HG03175 (cell line): ENCODE measurements at regions not wholly inside any gene's neighbourhood (a gene's known extent, or its start where the extent isn't known, plus 50 kb on each side); places are given as distances from the start of the nearest gene placed in this dataset.

Source experiments
- ATAC-seq: cut with Tn5 transposase; IDR thresholded peaks from one replicate; pipeline ENCODE4 v1.9.1; 2021; ENCODE audit warnings: mild to moderate bottlenecking, moderate library complexity; ENCODE audit not compliant: unreplicated experiment

DNA sequence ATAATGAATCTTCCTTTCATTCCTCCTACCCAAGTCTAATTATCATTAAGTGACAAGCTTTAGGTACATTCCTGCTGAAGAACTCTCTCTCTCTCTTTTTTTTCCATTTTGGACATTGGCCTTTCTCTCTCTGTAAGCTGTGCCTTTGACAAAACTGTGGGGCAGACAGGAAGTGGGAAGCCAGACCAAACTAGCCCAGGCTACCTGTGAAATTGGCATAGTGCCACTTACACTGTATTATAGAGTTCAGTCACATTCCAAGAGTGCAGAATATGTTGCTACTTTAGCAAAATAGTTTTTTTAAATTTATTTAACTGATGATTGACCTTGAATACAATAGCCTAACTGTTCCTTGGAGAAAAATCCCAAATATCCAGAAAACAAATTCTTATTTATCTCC, 381.5 kb upstream of the ETAA1 start:
- no peak for ATAC-seq

DNA sequence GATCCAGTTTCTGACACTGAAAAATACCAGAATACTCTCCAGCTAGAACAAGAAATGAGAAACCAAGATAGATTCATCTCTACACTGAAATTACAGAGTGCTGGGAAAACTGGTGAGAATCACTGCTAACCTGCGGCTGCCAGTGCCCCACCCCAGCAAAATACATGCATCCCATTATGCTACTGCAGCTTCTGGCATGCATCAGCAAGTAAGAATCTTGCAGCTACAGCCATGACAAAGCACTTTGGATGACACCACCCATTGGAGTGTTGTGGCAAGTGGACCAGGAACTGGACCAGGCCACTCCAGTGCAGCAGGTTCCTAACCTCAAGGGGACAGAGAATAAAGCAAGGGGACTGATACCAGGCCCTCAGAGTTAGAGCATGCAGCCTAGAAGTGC, 378.8 kb upstream of the ETAA1 start:
- no peak for ATAC-seq

DNA sequence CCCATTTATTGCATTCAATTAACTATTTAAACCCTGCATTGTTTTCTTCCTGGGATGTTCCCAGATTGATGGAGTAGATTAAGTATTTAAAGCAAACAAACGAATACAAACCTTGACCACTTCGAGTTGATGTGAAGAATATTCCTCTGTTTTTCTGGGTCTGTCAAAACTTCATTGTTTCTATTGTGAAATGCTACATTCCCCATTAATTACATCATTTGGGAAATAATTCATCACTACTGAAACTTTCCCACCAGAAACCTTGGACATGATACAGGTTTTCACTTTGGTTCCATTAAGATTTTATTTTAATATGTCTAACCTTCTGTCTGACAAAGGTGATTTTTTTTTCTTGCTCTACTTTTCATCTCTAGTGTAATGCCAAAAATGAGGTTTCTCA, 365.1 kb upstream of the ETAA1 start:
- ATAC-seq = no peak

DNA sequence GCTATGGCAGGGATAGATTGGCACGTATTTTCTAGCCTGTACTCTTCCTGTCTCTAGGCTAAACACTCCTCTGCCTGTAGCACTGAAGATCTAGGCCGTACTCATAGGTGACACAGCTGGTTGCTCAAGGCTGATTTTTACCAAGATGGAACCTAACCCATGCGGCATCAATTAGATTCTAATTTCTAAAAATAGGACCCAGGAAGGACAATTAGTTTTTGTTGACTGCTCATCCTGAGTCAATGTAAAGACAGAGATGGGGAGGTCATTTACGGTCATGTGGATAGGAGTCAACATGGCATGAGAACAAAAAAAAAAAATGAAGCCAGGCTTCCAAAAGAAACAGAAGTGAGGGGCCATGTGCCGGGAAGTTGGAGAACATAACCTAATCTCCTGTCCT, 360.7 kb upstream of the ETAA1 start:
- ATAC-seq = no peak

DNA sequence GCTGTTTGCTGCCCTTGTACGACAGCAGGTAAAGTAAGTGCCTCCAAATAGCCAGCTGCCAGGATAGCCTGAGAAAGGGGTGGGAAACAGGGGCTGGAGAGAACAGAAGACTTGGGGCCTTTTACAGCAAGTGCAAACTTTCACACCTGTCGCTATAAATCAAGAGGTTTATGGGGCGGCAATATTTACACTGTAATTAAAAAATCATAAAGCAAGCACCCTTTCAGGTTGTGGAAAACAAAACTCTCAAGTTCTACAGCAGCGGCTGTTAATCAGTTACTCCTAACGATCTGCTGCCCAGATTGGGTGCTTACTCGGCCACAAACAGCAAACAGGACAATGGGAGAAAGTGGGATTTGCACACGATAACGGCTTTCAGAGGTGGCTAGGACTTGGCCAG, 359.5 kb upstream of the ETAA1 start:
- no peak for ATAC-seq

DNA sequence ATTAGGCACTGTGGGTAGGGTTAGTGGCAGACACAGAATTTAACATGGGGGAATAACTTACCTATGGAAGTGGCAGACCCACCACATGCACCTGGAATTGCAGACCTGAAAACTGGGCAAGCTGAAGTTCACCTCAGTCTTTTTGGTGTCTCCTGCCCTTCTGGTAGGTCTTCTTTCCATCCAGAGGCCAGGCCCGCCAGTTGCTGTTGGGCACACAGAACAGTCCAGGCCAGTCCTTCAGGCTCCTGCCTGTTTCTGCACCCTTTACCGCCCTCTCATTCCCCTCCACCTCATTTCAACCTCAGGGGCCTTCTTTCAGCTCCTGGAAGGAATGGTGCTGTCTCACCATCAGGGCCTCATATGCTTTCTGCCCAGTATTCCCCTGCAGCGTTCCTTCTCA, 358.9 kb upstream of the ETAA1 start:
- ATAC-seq = no peak

DNA sequence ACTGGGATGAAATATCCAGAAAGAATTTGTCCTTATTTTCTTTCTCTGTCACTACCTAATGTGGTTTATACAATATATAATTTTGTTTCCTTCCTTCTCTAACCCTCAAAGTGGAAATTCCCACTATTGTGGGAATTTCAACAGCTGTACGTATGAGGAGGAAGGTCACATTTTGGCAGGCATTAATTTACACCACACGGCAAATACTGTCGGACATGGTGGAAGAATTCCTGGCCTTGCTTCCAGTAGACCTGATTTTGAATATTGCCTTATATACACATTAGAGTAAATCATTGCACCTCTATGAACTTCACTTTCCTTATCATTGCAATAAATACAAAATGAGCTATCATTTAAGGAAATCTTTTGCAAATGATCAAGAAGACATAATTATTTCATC, 358.1 kb upstream of the ETAA1 start:
- no peak for ATAC-seq

DNA sequence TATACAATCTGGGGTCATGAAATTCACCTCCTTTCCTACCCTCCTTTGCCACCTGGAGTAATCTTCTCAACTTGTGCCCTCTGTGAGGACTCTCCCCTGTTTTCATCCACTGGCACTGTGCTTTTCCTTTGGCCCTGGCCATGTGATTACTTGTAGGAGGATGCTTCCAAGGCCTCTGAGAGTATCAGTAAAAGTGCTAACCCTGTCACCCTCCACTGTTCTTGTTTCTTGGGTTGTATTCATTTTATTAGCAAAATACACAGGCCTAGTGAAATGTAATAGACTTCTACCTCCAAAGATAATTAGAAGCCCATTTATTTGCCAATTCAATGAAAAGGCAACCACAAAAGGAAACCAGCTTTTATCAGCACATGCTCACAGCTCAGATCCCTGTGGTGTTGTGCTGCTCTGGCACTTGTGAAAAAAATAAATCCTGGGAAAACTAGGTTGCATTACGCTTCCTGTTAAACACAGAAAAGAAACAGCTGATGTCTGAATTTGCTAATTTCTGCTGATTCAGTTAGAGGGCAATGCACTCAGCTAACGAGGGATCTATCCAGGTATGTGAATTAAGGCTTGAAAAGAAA, 357.5 kb upstream of the ETAA1 start:
- ATAC-seq = no peak

DNA sequence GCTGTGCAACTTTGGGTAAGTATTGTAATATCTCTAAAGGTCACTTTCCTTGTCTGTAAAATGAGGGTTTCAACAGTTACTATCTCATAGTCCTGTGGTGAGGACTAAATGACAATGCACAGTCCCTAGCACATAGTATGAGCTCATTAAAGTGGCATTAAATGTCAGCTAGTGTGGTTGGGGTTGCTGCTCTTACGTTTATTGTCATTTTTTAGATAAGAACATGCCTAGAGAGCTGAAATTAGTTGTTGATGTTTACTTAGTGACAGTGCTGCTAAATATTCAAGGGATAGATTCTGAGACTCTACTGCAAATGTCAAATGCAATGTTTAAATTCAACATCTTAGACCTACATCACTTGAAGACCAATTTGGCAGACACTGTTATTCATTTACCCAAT, 356.1 kb upstream of the ETAA1 start:
- no peak for ATAC-seq

DNA sequence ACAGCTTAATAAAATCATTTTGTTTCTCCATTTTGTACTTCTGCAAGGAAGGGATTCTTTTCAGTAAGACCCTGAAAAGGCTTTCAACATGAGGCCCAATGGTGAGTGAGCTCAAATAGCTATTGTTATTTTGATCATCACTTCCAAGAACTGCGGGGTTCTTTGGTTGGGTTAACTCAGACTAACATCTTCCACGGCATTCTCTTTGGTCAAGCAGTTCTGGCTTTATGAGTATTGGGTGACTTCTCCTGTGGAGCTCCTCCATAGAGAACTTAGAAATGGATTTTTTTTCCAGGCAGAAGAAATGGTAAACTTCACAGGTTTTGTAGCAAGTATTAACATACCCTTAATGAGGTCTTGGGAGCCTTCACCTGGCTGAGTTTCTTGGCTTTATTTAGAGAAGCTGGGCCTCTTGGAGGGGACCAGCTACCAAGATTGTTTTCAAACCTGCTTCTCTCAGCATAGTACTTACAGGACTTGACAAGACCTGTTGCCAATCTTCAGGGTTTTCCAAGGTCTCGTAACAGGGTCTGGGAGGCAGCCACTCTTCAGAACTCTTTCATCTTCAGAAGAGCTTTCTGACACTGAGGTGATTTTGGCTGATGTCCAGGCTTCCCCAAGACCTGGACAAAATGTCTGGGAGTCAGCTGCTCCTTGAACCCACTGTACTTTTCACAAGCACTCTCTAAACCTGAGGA, 353.2 kb upstream of the ETAA1 start:
- no peak for ATAC-seq

DNA sequence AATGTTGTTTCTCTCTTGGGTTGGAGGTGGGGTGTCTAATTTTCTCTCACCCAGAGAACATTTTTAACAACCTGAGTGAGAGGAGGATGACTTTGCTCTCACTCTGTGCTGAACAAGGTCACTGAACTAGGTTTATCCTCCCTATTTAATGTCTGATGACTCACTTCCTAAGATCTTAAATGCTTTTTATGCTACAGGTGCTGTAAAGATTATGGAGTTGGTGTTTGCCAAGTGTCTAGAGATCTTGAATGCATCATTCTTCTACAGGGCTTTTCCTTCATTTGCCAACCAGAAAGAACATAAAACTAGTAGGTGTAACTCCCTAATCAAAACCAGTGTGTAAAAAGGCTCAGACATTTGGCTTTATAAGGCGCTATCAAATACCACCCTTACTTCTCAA, 350.5 kb upstream of the ETAA1 start:
- ATAC-seq = no peak

DNA sequence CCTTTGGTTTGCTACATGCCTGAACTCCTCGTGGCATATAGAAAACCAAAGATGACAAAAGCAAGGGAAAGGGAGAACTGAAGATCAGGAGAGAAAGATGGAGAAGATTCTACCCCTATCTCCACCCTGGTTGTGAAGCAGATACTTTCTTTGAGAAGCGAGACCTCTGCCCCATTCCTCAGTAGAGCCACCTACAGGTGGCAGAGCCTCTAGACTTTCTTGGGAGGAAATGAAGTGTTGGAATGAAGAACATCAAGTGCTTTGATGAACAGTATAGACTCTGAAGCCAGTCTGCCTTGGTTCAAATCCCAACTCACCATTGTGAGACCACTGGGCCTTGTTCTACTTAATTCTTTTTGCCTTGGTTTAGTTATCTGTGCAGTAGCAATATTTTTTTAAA, 348.8 kb upstream of the ETAA1 start:
- ATAC-seq = no peak

DNA sequence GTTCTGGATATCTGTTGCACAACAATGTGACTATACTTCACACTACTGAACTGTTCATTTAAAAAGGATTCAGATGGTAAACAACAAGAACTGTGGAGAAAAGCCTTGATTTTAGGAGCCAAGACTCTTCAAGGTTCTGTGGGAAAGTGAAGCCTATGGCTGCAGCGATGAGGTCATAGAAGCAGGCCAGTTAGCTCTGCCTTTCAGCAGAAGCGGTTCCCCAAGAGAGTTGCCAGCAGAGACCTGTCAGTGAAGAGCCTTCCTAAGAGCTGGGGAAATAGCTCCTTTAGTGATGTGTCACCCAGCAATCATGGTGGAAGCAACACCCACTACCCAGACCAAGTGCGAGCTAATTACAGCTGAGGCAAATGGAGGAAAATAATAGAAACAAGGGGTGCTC, 346.5 kb upstream of the ETAA1 start:
- ATAC-seq = no peak

DNA sequence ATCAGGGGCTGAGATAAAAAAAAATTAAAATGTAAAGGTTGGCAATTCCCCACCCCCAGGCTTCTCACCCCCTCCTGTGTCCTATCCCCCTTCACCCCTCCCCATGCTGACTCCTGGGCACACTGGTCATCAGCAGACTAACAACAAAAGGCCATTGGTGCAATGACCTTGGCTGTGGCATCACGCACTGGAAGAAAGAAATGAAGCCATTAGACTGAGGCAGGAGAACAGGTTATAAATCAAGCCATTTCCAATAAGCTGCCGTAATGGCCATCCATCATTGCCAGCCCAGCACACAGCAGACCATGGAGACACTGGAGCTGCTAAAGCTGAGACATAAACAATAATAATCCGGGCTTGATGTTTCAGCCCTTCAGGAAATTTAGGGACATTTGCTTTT, 342.4 kb upstream of the ETAA1 start:
- no peak for ATAC-seq

DNA sequence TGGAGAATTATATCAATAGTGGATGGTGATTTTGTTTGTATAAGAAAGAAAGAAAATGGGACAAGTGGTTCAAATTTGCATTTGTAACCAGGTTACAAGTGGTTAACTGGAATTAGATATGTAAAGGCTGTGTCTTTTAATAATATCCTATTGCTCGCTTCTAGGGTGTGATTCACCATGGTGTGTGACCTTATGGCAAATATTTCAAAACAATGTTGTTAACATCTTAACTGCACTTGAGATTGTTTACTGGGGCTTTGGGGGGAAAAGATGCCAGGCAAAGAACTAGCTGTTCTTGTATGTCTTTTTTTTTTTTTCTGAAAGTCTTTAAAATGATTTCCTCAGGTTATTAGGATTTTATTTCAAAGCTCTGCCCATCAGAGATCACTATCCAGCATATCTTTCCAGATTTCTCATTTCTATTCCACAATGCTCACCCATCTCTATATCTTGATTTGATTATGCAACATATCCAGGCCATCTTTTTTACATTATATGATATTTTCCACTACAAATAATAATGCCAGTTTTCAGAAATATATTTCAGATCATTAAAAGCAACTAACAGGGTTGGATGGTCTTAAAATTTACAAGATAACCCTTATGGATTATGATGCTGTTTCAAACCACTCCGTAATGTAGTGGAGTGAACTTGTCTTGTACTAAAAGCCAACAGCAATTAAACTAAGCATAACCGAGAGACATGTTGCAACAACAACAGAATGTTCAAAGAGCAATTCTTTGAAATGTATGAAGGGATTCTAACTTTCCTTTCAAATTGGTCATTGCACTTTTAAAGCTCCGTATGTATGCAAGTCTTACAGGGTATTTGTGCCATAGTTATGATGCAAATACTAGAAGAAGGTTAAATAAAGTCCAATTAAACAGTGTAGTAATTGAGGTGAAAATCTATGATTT, 341.5 kb upstream of the ETAA1 start:
- no peak for ATAC-seq

DNA sequence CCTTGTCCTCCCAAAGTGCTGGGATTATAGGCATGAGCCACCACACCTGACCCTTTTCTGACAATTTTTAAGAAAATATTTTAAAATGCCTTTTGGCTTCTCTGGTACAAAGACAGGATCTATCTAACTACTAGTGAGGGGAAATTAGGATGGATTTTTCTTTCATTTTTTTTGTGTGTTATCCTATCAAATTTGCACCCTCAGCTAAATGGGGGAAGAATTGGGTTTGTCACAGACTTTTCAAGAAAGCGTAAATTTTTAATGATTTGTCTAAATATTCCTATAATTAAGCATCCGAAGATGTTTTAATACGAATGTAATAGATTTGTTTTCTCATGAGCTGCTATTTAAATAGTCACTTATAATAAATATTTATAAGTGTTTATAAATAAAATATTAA, 340.0 kb upstream of the ETAA1 start:
- ATAC-seq = no peak

DNA sequence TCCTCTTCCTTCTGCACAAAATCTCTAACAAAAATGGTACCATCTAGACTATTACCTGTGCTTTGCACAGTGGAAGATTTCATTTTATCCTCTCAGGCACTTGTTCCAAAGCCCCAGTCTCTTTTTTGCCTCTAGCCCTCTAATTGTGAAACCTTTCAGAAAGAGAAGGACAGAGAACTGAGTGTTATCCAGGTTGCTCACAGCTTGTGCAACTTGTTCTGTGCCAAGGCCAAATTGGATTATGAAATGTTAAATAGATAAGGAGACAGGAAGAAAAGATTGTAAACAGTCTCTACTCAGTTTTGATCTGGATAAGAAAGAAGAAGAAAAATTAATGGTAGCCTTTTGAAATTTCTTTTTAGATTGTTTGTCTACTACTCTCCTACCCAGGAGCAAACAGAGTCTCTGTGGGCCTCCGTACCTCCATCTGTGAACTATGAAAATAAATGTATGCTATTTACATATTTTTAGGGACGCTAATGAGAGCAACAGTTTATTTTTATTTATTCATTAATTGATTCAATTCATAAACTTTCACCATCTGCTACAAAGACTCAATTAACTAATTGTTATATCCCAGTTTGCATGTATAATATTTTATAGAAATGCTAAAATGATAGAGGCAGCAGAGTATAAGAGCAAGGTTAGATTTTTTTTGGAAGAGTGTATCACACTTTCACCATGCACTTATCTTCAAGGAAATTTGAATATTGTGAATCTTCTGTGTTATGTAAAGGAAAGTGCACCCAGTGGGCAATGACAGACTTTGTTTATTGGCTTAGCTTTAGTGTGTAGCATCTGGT, 339.0 kb upstream of the ETAA1 start:
- no peak for ATAC-seq

DNA sequence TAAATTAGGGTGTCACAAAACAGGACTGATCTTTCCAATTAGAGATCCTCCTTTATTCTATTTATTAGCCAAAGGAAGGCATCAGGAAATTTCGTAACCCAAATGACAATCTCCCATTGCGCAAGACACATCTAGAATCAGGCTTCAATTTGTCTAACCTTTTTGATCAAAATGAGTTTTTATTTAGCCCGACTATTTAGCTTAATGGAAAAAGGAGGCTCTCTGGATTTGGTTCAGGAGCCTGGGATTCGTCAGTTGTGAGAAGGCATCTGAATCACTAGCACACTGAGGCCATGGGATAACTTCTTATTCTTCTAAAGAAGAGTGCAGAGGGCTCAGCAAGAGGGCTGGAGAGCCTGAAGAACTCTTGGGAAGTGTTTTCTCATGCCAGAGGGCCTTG, 332.1 kb upstream of the ETAA1 start:
- no peak for ATAC-seq

DNA sequence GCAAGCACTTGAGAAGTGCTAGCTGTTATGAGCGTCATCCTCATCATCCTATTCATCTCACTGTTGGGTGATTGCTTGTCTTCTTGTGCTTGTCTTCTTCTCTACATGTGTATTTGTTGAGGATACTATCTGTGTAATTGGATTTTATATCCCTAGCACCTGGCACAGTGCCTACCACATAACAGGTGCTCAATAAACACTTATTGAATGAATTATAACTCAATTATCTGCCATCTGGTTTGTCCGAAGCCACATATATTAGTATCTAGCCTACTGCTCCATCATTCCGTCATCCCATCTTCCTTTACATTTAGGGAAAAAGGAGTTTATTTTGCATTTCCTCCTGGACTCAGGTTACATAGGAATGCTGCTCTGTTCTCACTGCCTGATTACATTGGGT, 330.4 kb upstream of the ETAA1 start:
- ATAC-seq = no peak

DNA sequence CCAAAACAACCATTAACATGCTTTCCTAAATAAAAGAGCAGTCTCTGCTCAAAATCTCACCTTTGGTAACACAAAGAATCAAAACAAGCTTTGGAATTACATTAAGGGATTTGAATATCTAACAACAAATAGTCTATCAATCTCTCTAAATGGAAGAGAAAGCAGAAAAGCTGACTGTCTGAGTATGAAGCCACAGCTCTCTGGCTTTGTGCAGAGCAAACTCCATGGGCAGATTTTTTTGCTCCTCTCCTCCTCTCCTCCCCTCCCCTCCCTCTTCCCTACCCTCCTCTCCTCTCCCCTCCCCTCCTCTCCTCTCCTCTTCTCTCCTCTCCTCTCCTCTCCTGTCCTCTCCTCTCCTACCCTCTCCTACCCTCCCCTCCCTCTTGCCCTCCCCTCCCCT, 329.5 kb upstream of the ETAA1 start:
- no peak for ATAC-seq

DNA sequence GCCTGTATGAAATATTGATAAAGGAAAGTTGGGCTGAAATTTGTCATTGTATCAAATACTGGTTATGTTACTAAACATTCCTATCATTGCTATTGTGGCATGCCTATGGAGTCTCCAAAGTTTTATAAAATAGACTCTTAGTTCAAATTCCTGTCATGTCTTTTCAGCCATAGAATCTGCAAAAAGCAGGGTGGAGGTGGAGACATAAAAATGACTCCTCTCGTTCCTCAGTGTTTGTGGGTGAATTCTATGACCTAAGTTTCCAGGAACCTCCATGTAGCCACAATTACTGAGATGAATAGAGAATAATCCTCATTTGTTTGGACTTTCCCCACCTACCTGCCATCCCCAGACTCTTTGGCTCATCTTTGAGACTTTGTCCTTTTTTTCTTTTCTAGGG, 326.3 kb upstream of the ETAA1 start:
- ATAC-seq = no peak
